ENCODE measurements at regions not wholly inside any gene's neighbourhood (a gene's known extent, or its start where the extent isn't known, plus 50 kb on each side); places are given as distances from the start of the nearest gene placed in this dataset.
"Not testable (repeated sequence)": the region's sequence is repeated elsewhere in the genome, so short reads cannot be mapped to it uniquely, and the experiment has no call there.

DNA sequence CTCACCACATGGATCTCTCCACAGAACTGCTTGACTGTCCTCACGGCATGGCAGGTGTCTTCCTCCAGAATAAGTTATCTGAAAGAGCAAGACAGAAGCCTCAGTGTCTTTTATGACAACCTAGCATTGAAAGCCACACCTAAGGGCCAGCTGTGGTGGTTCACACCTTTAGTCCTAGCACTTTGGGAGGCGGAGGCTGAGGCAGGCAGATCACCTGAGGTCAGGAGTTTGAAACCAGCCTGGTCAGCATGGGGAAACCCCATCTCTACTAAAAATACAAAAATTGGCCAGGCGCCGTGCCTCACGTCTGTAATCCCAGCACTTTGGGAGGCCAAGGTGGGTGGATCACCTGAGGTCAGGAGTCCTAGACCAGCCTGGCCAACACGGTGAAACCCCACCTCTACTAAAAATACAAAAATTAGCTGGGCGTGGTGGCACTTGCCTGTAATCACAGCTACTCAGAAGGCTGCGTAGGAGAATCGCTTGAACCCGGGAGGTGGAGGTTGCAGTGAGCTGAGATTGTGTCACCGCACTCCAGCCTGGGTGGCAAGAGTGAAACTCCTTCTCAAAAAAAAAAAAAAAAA lies 180.6 kb upstream of the HAAO start:
- TF ChIP-seq, protein P1, sequence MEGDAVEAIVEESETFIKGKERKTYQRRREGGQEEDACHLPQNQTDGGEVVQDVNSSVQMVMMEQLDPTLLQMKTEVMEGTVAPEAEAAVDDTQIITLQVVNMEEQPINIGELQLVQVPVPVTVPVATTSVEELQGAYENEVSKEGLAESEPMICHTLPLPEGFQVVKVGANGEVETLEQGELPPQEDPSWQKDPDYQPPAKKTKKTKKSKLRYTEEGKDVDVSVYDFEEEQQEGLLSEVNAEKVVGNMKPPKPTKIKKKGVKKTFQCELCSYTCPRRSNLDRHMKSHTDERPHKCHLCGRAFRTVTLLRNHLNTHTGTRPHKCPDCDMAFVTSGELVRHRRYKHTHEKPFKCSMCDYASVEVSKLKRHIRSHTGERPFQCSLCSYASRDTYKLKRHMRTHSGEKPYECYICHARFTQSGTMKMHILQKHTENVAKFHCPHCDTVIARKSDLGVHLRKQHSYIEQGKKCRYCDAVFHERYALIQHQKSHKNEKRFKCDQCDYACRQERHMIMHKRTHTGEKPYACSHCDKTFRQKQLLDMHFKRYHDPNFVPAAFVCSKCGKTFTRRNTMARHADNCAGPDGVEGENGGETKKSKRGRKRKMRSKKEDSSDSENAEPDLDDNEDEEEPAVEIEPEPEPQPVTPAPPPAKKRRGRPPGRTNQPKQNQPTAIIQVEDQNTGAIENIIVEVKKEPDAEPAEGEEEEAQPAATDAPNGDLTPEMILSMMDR (optimal IDR thresholded peaks at IDR 0.05 in 1 of 3, IDR thresholded peaks at IDR 0.05 in 1 of 3, conservative IDR thresholded peaks at IDR 0.05 in 1 of 3; ENCODE audit: extremely low read depth in 1 of 3, insufficient read depth in 2 of 3, low read length in 3 of 3): not testable (repeated sequence)
- not testable (repeated sequence) for TF ChIP-seq EZH2 (IDR thresholded peaks at IDR 0.05; ENCODE audit: low read length)

All from keratinocyte (primary cell).